DND-41 (cell line): ENCODE measurements at regions not wholly inside any gene's neighbourhood (a gene's known extent, or its start where the extent isn't known, plus 50 kb on each side); places are given as distances from the start of the nearest gene placed in this dataset.

ENCODE experiments used
- ATAC-seq: fragments of 200-7000 bp; cut with Tn5 transposase; 3 replicates; pipeline ENCODE4 v1.9.1; 2021; ENCODE audit warnings: low read depth; ENCODE audit not compliant: insufficient read depth
- DNase-seq: peaks from one replicate; pipeline ENCODE4 v3.0.0-alpha.2; 2020
- H2AFZ ChIP-seq: 2 replicates; pipeline ENCODE4 v1.6.0; 2012; ENCODE audit warnings: low read depth, low read length
- H3K27ac ChIP-seq: 2 replicates; pipeline ENCODE4 v1.5.1; 2012; ENCODE audit warnings: low read length, inconsistent platforms
- H3K27me3 ChIP-seq: fragments of 200-600 bp; sonication (generic); 2 replicates; pipeline ENCODE4 v1.6.0; 2012; ENCODE audit warnings: low read length, mild to moderate bottlenecking, inconsistent platforms; ENCODE audit not compliant: insufficient read depth, poor library complexity
- H3K36me3 ChIP-seq: 2 replicates; pipeline ENCODE4 v1.5.1; 2012; ENCODE audit warnings: low read length, inconsistent platforms; ENCODE audit not compliant: insufficient read depth
- H3K4me1 ChIP-seq: 2 replicates; pipeline ENCODE4 v1.5.1; 2012; ENCODE audit warnings: mild to moderate bottlenecking, low read length; ENCODE audit not compliant: insufficient read depth
- H3K4me2 ChIP-seq: 2 replicates; pipeline ENCODE4 v1.6.0; 2012; ENCODE audit warnings: mild to moderate bottlenecking, moderate library complexity, low read length, inconsistent platforms; ENCODE audit not compliant: insufficient read depth
- H3K4me3 ChIP-seq, 2 experiments: fragments of 200-600 bp in 1 of 2; shearing (Covaris generic) in 1 of 2; 2 replicates each; pipeline ENCODE4 v1.5.1; 2012 to 2016; ENCODE audit warnings: inconsistent platforms in 2 of 2, low read length in 2 of 2, mild to moderate bottlenecking in 2 of 2, low read depth in 1 of 2, moderate library complexity in 1 of 2
- H3K79me2 ChIP-seq: 2 replicates; pipeline ENCODE4 v1.6.0; 2012; ENCODE audit warnings: low read length, inconsistent platforms; ENCODE audit not compliant: insufficient read depth
- H3K9ac ChIP-seq: 2 replicates; pipeline ENCODE4 v1.6.0; 2012; ENCODE audit warnings: low read depth, mild to moderate bottlenecking, inconsistent platforms, low read length, moderate library complexity
- H3K9me3 ChIP-seq: 2 replicates; pipeline ENCODE4 v1.5.1; 2012; ENCODE audit warnings: low read length, moderate library complexity, mild to moderate bottlenecking, inconsistent platforms; ENCODE audit not compliant: insufficient read depth, severe bottlenecking
- H4K20me1 ChIP-seq: 2 replicates; pipeline ENCODE4 v1.6.0; 2012; ENCODE audit warnings: low read length; ENCODE audit not compliant: insufficient read depth
- EZH2 ChIP-seq: IDR thresholded peaks from 3 replicates; pipeline ENCODE4 v1.6.1; 2012; ENCODE audit warnings: borderline replicate concordance, low read depth, mild to moderate bottlenecking, moderate library complexity, low read length, inconsistent platforms; ENCODE audit not compliant: severe bottlenecking
- TF ChIP-seq, protein P1 (sequence below): IDR thresholded peaks from 2 replicates; pipeline ENCODE4 v1.5.1; 2012; ENCODE audit warnings: borderline replicate concordance, low read length, moderate library complexity, mild to moderate bottlenecking; ENCODE audit not compliant: poor library complexity, severe bottlenecking; ENCODE audit errors: extremely low read depth

- TF ChIP-seq, protein P1, sequence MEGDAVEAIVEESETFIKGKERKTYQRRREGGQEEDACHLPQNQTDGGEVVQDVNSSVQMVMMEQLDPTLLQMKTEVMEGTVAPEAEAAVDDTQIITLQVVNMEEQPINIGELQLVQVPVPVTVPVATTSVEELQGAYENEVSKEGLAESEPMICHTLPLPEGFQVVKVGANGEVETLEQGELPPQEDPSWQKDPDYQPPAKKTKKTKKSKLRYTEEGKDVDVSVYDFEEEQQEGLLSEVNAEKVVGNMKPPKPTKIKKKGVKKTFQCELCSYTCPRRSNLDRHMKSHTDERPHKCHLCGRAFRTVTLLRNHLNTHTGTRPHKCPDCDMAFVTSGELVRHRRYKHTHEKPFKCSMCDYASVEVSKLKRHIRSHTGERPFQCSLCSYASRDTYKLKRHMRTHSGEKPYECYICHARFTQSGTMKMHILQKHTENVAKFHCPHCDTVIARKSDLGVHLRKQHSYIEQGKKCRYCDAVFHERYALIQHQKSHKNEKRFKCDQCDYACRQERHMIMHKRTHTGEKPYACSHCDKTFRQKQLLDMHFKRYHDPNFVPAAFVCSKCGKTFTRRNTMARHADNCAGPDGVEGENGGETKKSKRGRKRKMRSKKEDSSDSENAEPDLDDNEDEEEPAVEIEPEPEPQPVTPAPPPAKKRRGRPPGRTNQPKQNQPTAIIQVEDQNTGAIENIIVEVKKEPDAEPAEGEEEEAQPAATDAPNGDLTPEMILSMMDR, result no peak
- no peak for TF ChIP-seq EZH2
- Histone ChIP-seq H3K4me3 (no peak overlapping the region), H3K27me3 (no peaks in the 10 kb centered on the region), H3K4me1 (no peaks in the 10 kb centered on the region), H3K36me3 (no peaks in the 10 kb centered on the region), H2AFZ (no peak overlapping the region), H3K4me2 (no peak overlapping the region), H4K20me1 (no peaks in the 10 kb centered on the region; the same call in 1 of the 2 replicates), H3K27ac (no peak overlapping the region), H3K9ac (no peak overlapping the region), H3K9me3 (no peaks in the 10 kb centered on the region), H3K79me2 (no peaks in the 10 kb centered on the region)
- no peak for ATAC-seq
- no peak for DNase-seq
These were observed 268.0 kb downstream of the CYP26B1 start for GRCh38 chr2:71879509-71880184.

GRCh38 chr2:71878626-71879508 lies 268.8 kb downstream of the CYP26B1 start:
- Histone ChIP-seq H3K27me3 (no peaks in the 10 kb centered on the region), H3K79me2 (no peaks in the 10 kb centered on the region), H3K4me1 (no peaks in the 10 kb centered on the region), H3K9me3 (no peaks in the 10 kb centered on the region), H3K36me3 (no peaks in the 10 kb centered on the region), H3K9ac (no peak overlapping the region), H3K27ac (no peak overlapping the region), H2AFZ (no peak overlapping the region), H3K4me2 (no peak overlapping the region), H4K20me1 (no peaks in the 10 kb centered on the region; the same call in 1 of the 2 replicates), H3K4me3 (no peak overlapping the region)
- TF ChIP-seq, protein P1, result no peak
- TF ChIP-seq EZH2, result no peak
- ATAC-seq (no peak), DNase-seq (no peak)

- ATAC-seq (no peak), DNase-seq (no peak)
- H3K36me3 ChIP-seq, result no peaks in the 10 kb centered on the region
- no peaks in the 10 kb centered on the region; the same call in 1 of the 2 replicates for H4K20me1 ChIP-seq
- H3K79me2 ChIP-seq, result no peaks in the 10 kb centered on the region
- no peak overlapping the region for H2AFZ ChIP-seq
- no peak overlapping the region for H3K27ac ChIP-seq
- H3K27me3 ChIP-seq, result no peaks in the 10 kb centered on the region
- no peak overlapping the region for H3K4me3 ChIP-seq
- H3K4me2 ChIP-seq, result no peak overlapping the region
- H3K9ac ChIP-seq, result no peak overlapping the region
- H3K4me1 ChIP-seq, result no peaks in the 10 kb centered on the region
- TF ChIP-seq, protein P1, result no peak
- no peak for TF ChIP-seq EZH2
- H3K9me3 ChIP-seq, result no peaks in the 10 kb centered on the region
These were observed 270.0 kb downstream of the CYP26B1 start for GRCh38 chr2:71877636-71878035.
